Breast epithelium (tissue), 4 donors: ENCODE measurements at regions not wholly inside any gene's neighbourhood (a gene's known extent, or its start where the extent isn't known, plus 50 kb on each side); places are given as distances from the start of the nearest gene placed in this dataset.

Source experiments
- DNase-seq, 2 donors: peaks; one replicate each; pipeline ENCODE4 v3.0.0-alpha.2; 2019; ENCODE audit warnings: low spot score in 2 of 2
- H3K27ac ChIP-seq, 2 donors: fragments of 200-600 bp; sonication (generic) in 1 of 2; one replicate each; pipeline ENCODE4 v1.5.1; 2016 to 2019; ENCODE audit warnings: mild to moderate bottlenecking in 1 of 2
- H3K27me3 ChIP-seq, 2 donors: fragments of 200-600 bp; sonication (generic) in 1 of 2; one replicate each; pipeline versions ENCODE4 v1.5.1 to v1.6.0; 2017 to 2019; ENCODE audit warnings: control low read depth in 1 of 2, mild to moderate bottlenecking in 1 of 2
- H3K36me3 ChIP-seq: fragments of 200-600 bp; one replicate; pipeline ENCODE4 v1.5.1; 2019
- H3K4me1 ChIP-seq, 2 donors: fragments of 200-600 bp; sonication (generic); one replicate each; pipeline ENCODE4 v1.5.1; 2016 to 2019; ENCODE audit warnings: control low read depth in 1 of 2
- H3K4me3 ChIP-seq, 3 donors: fragments of 200-600 bp; sonication (generic); 1 replicate in 2 of 3; 2 replicates in 1 of 3; pipeline ENCODE4 v1.5.1; 2016 to 2019; ENCODE audit warnings: mild to moderate bottlenecking in 3 of 3, moderate library complexity in 2 of 3
- H3K9me3 ChIP-seq, 2 donors: fragments of 200-600 bp; sonication (generic) in 1 of 2; one replicate each; pipeline ENCODE4 v1.5.1; 2016 to 2019; ENCODE audit warnings: control low read depth in 1 of 2
- CTCF ChIP-seq, 3 donors: fragments of 450-650 bp; IDR thresholded peaks; one replicate each; pipeline ENCODE4 v1.5.1; 2016 to 2017; ENCODE audit warnings: antibody characterized with exemption in 3 of 3, mild to moderate bottlenecking in 3 of 3, moderate library complexity in 3 of 3
- POLR2A ChIP-seq: fragments of 450-650 bp; IDR thresholded peaks from one replicate; pipeline ENCODE4 v1.6.1; 2016; ENCODE audit warnings: antibody characterized with exemption, mild to moderate bottlenecking, moderate library complexity
- POLR2AphosphoS5 ChIP-seq, 3 donors: sonication (generic); formaldehyde crosslinking; IDR thresholded peaks; one replicate each; pipeline ENCODE4 v1.6.1; 2017; ENCODE audit warnings: antibody characterized with exemption in 3 of 3
- intact Hi-C: fragments of 100-400 bp; cut with DNase I; formaldehyde crosslinking; loops from one replicate; pipeline ENCODE4 v1.15.1; 2023; ENCODE audit warnings: low total_unique reads

- Histone ChIP-seq H3K9me3 (no peaks in the 10 kb centered on the region), H3K4me1 (no peaks in the 10 kb centered on the region), H3K36me3 (no peaks in the 10 kb centered on the region), H3K27ac (no peak overlapping the region), H3K4me3 (no peak overlapping the region), H3K27me3 (no peaks in the 10 kb centered on the region)
- intact Hi-C loops = no loop called here
- no peak for DNase-seq
- TF ChIP-seq POLR2AphosphoS5 (IDR thresholded peaks at IDR 0.05) = no peak
- no peak for TF ChIP-seq CTCF (IDR thresholded peaks at IDR 0.05)
- no peak for TF ChIP-seq POLR2A
Measured at GRCh38 chr18:51630706-51631105, 433.2 kb upstream of the MEX3C start.

GRCh38 chr18:51637881-51638280 is 440.4 kb upstream of the MEX3C start:
- no peak for DNase-seq

DNA sequence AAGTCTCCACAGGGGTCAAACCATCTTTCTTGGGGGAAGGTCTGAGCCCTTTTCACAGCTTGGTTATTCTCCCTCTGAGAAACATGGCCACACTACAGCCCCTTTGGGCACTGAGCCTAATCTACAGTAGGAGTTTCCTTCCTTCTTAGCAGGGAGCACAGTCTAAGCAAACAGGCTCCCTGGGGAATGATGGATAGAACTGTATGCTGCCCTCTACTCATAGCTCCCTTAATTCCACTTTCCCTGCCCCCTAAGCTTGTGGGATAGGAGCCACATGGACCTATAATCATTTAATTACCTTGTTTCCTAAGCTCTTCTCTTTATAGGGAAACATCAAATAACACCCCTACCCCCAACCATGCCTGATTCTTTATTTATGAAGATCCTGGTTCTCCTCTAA is 442.1 kb upstream of the MEX3C start:
- TF ChIP-seq CTCF (IDR thresholded peaks at IDR 0.05) = no peak
- TF ChIP-seq POLR2A = no peak
- TF ChIP-seq POLR2AphosphoS5 (IDR thresholded peaks at IDR 0.05) = no peak
- Histone ChIP-seq H3K4me3 (no peak overlapping the region), H3K36me3 (no peaks in the 10 kb centered on the region), H3K27ac (no peak overlapping the region), H3K4me1 (no peaks in the 10 kb centered on the region), H3K9me3 (peaks cover 0 to 8% of the 10 kb centered on the region in 2 donors), H3K27me3 (no peaks in the 10 kb centered on the region)
- intact Hi-C loops = no loop called here
- DNase-seq = no peak

More at GRCh38 chr18:51637881-51638280, 440.4 kb upstream of the MEX3C start:
- no peaks in the 10 kb centered on the region for H3K36me3 ChIP-seq
- intact Hi-C loops = no loop called here
- H3K9me3 ChIP-seq = peaks cover 0 to 8% of the 10 kb centered on the region in 2 donors
- no peaks in the 10 kb centered on the region for H3K4me1 ChIP-seq
- no peak overlapping the region for H3K27ac ChIP-seq
- H3K4me3 ChIP-seq = no peak overlapping the region
- TF ChIP-seq POLR2A = no peak
- TF ChIP-seq POLR2AphosphoS5 (IDR thresholded peaks at IDR 0.05) = no peak
- no peak for TF ChIP-seq CTCF (IDR thresholded peaks at IDR 0.05)
- no peaks in the 10 kb centered on the region for H3K27me3 ChIP-seq

DNA sequence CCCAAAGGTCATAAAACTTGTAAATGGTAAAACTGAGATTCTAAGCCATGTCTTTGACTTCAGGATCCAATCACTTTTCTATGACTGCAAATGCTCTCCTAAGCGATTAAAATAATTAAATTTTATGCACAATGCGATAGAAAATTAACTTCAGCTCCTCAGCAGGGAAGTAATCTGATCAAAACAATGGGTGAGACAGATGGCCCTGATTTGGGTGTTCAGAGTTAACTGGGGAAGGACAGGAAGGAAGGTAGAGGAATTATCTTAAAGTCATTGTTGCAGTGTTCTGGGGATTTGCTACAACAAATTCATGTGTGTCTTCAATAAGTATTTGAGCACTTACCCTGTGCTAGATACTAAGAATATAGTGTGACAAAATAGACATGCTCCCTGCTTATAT is 446.0 kb upstream of the MEX3C start:
- TF ChIP-seq POLR2A = no peak
- no peak for TF ChIP-seq CTCF (IDR thresholded peaks at IDR 0.05)
- no peak for TF ChIP-seq POLR2AphosphoS5 (IDR thresholded peaks at IDR 0.05)
- Histone ChIP-seq H3K27ac (no peak overlapping the region), H3K27me3 (no peaks in the 10 kb centered on the region), H3K4me1 (no peaks in the 10 kb centered on the region), H3K4me3 (no peak overlapping the region), H3K36me3 (no peaks in the 10 kb centered on the region), H3K9me3 (no peaks in the 10 kb centered on the region)
- no peak for DNase-seq
- intact Hi-C loops = no loop called here

- TF ChIP-seq POLR2A (no peak), POLR2AphosphoS5 (IDR thresholded peaks at IDR 0.05) (no peak), CTCF (IDR thresholded peaks at IDR 0.05) (no peak)
- H3K9me3 ChIP-seq = no peaks in the 10 kb centered on the region
- intact Hi-C loops = no loop called here
- H3K4me1 ChIP-seq = no peaks in the 10 kb centered on the region
- DNase-seq = no peak
- no peak overlapping the region for H3K27ac ChIP-seq
- no peaks in the 10 kb centered on the region for H3K27me3 ChIP-seq
- H3K36me3 ChIP-seq = no peaks in the 10 kb centered on the region
- no peak overlapping the region for H3K4me3 ChIP-seq
Measured at GRCh38 chr18:51645607-51646006, 448.1 kb upstream of the MEX3C start.
